ENCODE measurements at regions not wholly inside any gene's neighbourhood (a gene's known extent, or its start where the extent isn't known, plus 50 kb on each side); places are given as distances from the start of the nearest gene placed in this dataset.
"Not testable (repeated sequence)": the region's sequence is repeated elsewhere in the genome, so short reads cannot be mapped to it uniquely, and the experiment has no call there.

GRCh38 chr16:29176154-29176470, 191.3 kb downstream of the LAT start:
- peak in 1 of 4 experiments; percentile 15 for DNase-seq (ENCODE audit: extremely low read depth in 1 of 4, low spot score in 3 of 4)
- H3K9ac ChIP-seq (ENCODE audit: insufficient read depth in 1 of 2, low read depth in 2 of 2, low read length in 2 of 2); H3K4me2 ChIP-seq (ENCODE audit: insufficient read depth, low read length); H2AFZ ChIP-seq (ENCODE audit: low read depth, low read length); H3K4me3 ChIP-seq; H3K9me1 ChIP-seq (ENCODE audit: control insufficient read depth, insufficient read depth, low read length); CTCF ChIA-PET (ENCODE audit: low intra/inter-chr PET ratio); ATAC-seq; H3K9me3 ChIP-seq (replicated peaks; ENCODE audit: control insufficient read depth, insufficient read depth, low read depth, low read length); H3K79me2 ChIP-seq (ENCODE audit: control insufficient read depth, insufficient read depth, low read length); intact Hi-C loops (cut with micrococcal nuclease); H3K36me3 ChIP-seq (ENCODE audit: control insufficient read depth, insufficient read depth, low read length); H3K27ac ChIP-seq (ENCODE audit: extremely low read depth, low read depth, low read length); POLR2A ChIA-PET; H4K20me1 ChIP-seq (replicated peaks; ENCODE audit: control insufficient read depth, insufficient read depth, low read length); BruUV-seq (replicated peaks): not testable (repeated sequence)
- in situ Hi-C loops (cut with MboI) = loop anchor here (10.0 kb wide), 1 partner anchor 51 kb away; no protein-coding TSS in a partner anchor
- H3K27me3 ChIP-seq (ENCODE audit: control insufficient read depth in 2 of 2, insufficient read depth in 2 of 2, low read length in 2 of 2) = peaks cover 6 to 44% of the 10 kb centered on the region in 2 experiments; a peak in 3 of 5 replicates
- 23% methylated on average over 5 of the region's 7 CpGs for WGBS (ENCODE audit: insufficient coverage, low coverage, missing lambda C conversion rate)
- FAIRE-seq = peak; percentile 76
- H3K4me1 ChIP-seq (replicated peaks in 1 of 2; ENCODE audit: control insufficient read depth in 2 of 2, insufficient read depth in 2 of 2, low read length in 2 of 2) = peaks cover 6 to 32% of the 10 kb centered on the region in 2 experiments; a peak in 4 of 5 replicates

- H3K9me1 ChIP-seq (ENCODE audit: control insufficient read depth, insufficient read depth, low read length); CTCF ChIA-PET (ENCODE audit: low intra/inter-chr PET ratio); H3K79me2 ChIP-seq (ENCODE audit: control insufficient read depth, insufficient read depth, low read length); H3K9me3 ChIP-seq (replicated peaks; ENCODE audit: control insufficient read depth, insufficient read depth, low read depth, low read length); H2AFZ ChIP-seq (ENCODE audit: low read depth, low read length); POLR2A ChIA-PET; BruUV-seq (replicated peaks); DNase-seq (ENCODE audit: extremely low read depth in 1 of 4, low spot score in 3 of 4); H3K4me2 ChIP-seq (ENCODE audit: insufficient read depth, low read length); H3K9ac ChIP-seq (ENCODE audit: insufficient read depth in 1 of 2, low read depth in 2 of 2, low read length in 2 of 2); FAIRE-seq; H3K36me3 ChIP-seq (ENCODE audit: control insufficient read depth, insufficient read depth, low read length); H3K27ac ChIP-seq (ENCODE audit: extremely low read depth, low read depth, low read length); ATAC-seq; intact Hi-C loops (cut with micrococcal nuclease); H3K4me3 ChIP-seq; H4K20me1 ChIP-seq (replicated peaks; ENCODE audit: control insufficient read depth, insufficient read depth, low read length): not testable (repeated sequence)
- in situ Hi-C loops (cut with MboI) = loop anchor here (10.0 kb wide), 1 partner anchor 51 kb away; no protein-coding TSS in a partner anchor
- WGBS (ENCODE audit: insufficient coverage, low coverage, missing lambda C conversion rate) = 25% methylated on average over 15 of the region's 19 CpGs
- Histone ChIP-seq H3K4me1 (replicated peaks in 1 of 2; ENCODE audit: control insufficient read depth in 2 of 2, insufficient read depth in 2 of 2, low read length in 2 of 2) (peaks cover 6 to 32% of the 10 kb centered on the region in 2 experiments; a peak in 4 of 5 replicates), H3K27me3 (ENCODE audit: control insufficient read depth in 2 of 2, insufficient read depth in 2 of 2, low read length in 2 of 2) (peaks cover 6 to 49% of the 10 kb centered on the region in 2 experiments; a peak in 3 of 5 replicates)
Measured at GRCh38 chr16:29175411-29176153, 190.7 kb downstream of the LAT start.

- intact Hi-C loops (cut with micrococcal nuclease); H2AFZ ChIP-seq (ENCODE audit: low read depth, low read length); DNase-seq (ENCODE audit: extremely low read depth in 1 of 4, low spot score in 3 of 4); BruUV-seq (replicated peaks); H3K9ac ChIP-seq (ENCODE audit: insufficient read depth in 1 of 2, low read depth in 2 of 2, low read length in 2 of 2); H3K27ac ChIP-seq (ENCODE audit: extremely low read depth, low read depth, low read length); H4K20me1 ChIP-seq (replicated peaks; ENCODE audit: control insufficient read depth, insufficient read depth, low read length); H3K79me2 ChIP-seq (ENCODE audit: control insufficient read depth, insufficient read depth, low read length); H3K4me3 ChIP-seq; ATAC-seq; H3K9me1 ChIP-seq (ENCODE audit: control insufficient read depth, insufficient read depth, low read length); H3K4me2 ChIP-seq (ENCODE audit: insufficient read depth, low read length); H3K36me3 ChIP-seq (ENCODE audit: control insufficient read depth, insufficient read depth, low read length); H3K9me3 ChIP-seq (replicated peaks; ENCODE audit: control insufficient read depth, insufficient read depth, low read depth, low read length); FAIRE-seq; CTCF ChIA-PET (ENCODE audit: low intra/inter-chr PET ratio): not testable (repeated sequence)
- Histone ChIP-seq H3K27me3 (ENCODE audit: control insufficient read depth in 2 of 2, insufficient read depth in 2 of 2, low read length in 2 of 2) (peaks cover 7 to 55% of the 10 kb centered on the region in 2 experiments; a peak in 3 of 5 replicates), H3K4me1 (replicated peaks in 1 of 2; ENCODE audit: control insufficient read depth in 2 of 2, insufficient read depth in 2 of 2, low read length in 2 of 2) (peaks cover 6 to 21% of the 10 kb centered on the region in 2 experiments; a peak in 4 of 5 replicates)
- 6% methylated on average over 10 of the region's 16 CpGs for WGBS (ENCODE audit: insufficient coverage, low coverage, missing lambda C conversion rate)
- POLR2A ChIA-PET = interaction anchor here (0.8 kb wide), 1 partner anchor 222 kb away, joined by 3 read pairs; no protein-coding TSS in a partner anchor
- in situ Hi-C loops (cut with MboI) = loop anchor here (10.0 kb wide), 1 partner anchor 49 kb away; no protein-coding TSS in a partner anchor
Measured at GRCh38 chr16:29173371-29174305, 188.8 kb downstream of the LAT start.

Measured in K562 (cell line).